SK-N-SH treated with all-trans-retinoic acid at 6 μM for 48 hours (cell line): ENCODE measurements at regions not wholly inside any gene's neighbourhood (a gene's known extent, or its start where the extent isn't known, plus 50 kb on each side); places are given as distances from the start of the nearest gene placed in this dataset.

Source experiments
- ATAC-seq: fragments of 200-7000 bp; cut with Tn5 transposase; 3 replicates; pipeline ENCODE4 v1.9.1; 2020; ENCODE audit warnings: mild to moderate bottlenecking, moderate library complexity
- ARNTL ChIP-seq: fragments of 450-650 bp; formaldehyde crosslinking; IDR thresholded peaks from 2 replicates; pipeline ENCODE4 v1.5.0; 2020; ENCODE audit warnings: low read depth, mild to moderate bottlenecking, moderate library complexity, borderline replicate concordance
- BACH2 ChIP-seq: fragments of 250-450 bp; sonication (Bioruptor Pico); IDR thresholded peaks from 2 replicates; pipeline ENCODE4 v1.9.0; 2021; ENCODE audit warnings: mild to moderate bottlenecking, borderline replicate concordance
- CREB5 ChIP-seq: fragments of 250-450 bp; sonication (Bioruptor Pico); IDR thresholded peaks from 2 replicates; pipeline ENCODE4 v1.5.1; 2020; ENCODE audit warnings: low read depth, mild to moderate bottlenecking, moderate library complexity
- CSDC2 ChIP-seq: fragments of 250-450 bp; sonication (Bioruptor Pico); IDR thresholded peaks from 2 replicates; pipeline ENCODE4 v1.5.0; 2020; ENCODE audit warnings: mild to moderate bottlenecking, moderate library complexity
- CSRNP3 ChIP-seq: fragments of 250-450 bp; sonication (Bioruptor Pico); IDR thresholded peaks from 2 replicates; pipeline ENCODE4 v1.5.1; 2021; ENCODE audit warnings: mild to moderate bottlenecking, moderate library complexity
- ESRRG ChIP-seq: fragments of 250-450 bp; sonication (Bioruptor Pico); IDR thresholded peaks from 2 replicates; pipeline ENCODE4 v1.6.1; 2021; ENCODE audit warnings: mild to moderate bottlenecking
- GLIS3 ChIP-seq: fragments of 250-450 bp; sonication (Bioruptor Pico); IDR thresholded peaks from 2 replicates; pipeline ENCODE4 v1.5.0; 2020; ENCODE audit warnings: mild to moderate bottlenecking, moderate library complexity
- ISL1 ChIP-seq: fragments of 250-450 bp; sonication (Bioruptor Pico); IDR thresholded peaks from 2 replicates; pipeline ENCODE4 v2.1.2; 2022; ENCODE audit warnings: mild to moderate bottlenecking, moderate library complexity
- OSR1 ChIP-seq: fragments of 250-450 bp; sonication (Bioruptor Pico); IDR thresholded peaks from 2 replicates; pipeline ENCODE4 v1.8.0; 2022; ENCODE audit warnings: moderate library complexity, mild to moderate bottlenecking, inconsistent platforms
- PATZ1 ChIP-seq: fragments of 250-450 bp; sonication (Bioruptor Pico); IDR thresholded peaks from 2 replicates; pipeline ENCODE4 v1.8.0; 2020; ENCODE audit warnings: mild to moderate bottlenecking, moderate library complexity, borderline replicate concordance
- POU6F1 ChIP-seq: fragments of 250-450 bp; sonication (Bioruptor Pico); IDR thresholded peaks from 2 replicates; pipeline ENCODE4 v1.8.0; 2021; ENCODE audit warnings: low read depth, mild to moderate bottlenecking, moderate library complexity, borderline replicate concordance
- PPARA ChIP-seq: fragments of 250-450 bp; sonication (Bioruptor Pico); IDR thresholded peaks from 2 replicates; pipeline ENCODE4 v1.5.0; 2020; ENCODE audit warnings: mild to moderate bottlenecking, borderline replicate concordance
- RARB ChIP-seq: fragments of 250-450 bp; sonication (Bioruptor Pico); IDR thresholded peaks from 2 replicates; pipeline ENCODE4 v1.8.0; 2021; ENCODE audit warnings: mild to moderate bottlenecking, moderate library complexity
- SNAI2 ChIP-seq: fragments of 250-450 bp; sonication (Bioruptor Pico); IDR thresholded peaks from 2 replicates; pipeline ENCODE4 v1.5.0; 2020; ENCODE audit warnings: mild to moderate bottlenecking, moderate library complexity
- TSHZ2 ChIP-seq: fragments of 250-450 bp; sonication (Bioruptor Pico); IDR thresholded peaks from 2 replicates; pipeline ENCODE4 v1.5.0; 2020; ENCODE audit warnings: mild to moderate bottlenecking, moderate library complexity
- ZC3H10 ChIP-seq: fragments of 250-450 bp; sonication (Bioruptor Pico); IDR thresholded peaks from 2 replicates; pipeline ENCODE4 v1.5.1; 2021; ENCODE audit warnings: mild to moderate bottlenecking, moderate library complexity
- ZFP30 ChIP-seq: fragments of 450-650 bp; formaldehyde crosslinking; IDR thresholded peaks from 2 replicates; pipeline ENCODE4 v1.5.0; 2022; ENCODE audit warnings: mild to moderate bottlenecking, moderate library complexity
- ZNF565 ChIP-seq: fragments of 450-650 bp; formaldehyde crosslinking; conservative IDR thresholded peaks from 2 replicates; pipeline ENCODE4 v1.5.0; 2020; ENCODE audit warnings: low read depth, mild to moderate bottlenecking, moderate library complexity

GRCh38 chr11:25408146-25408545, 911.3 kb downstream of the LUZP2 start:
- TF ChIP-seq BACH2 (no peak), CREB5 (no peak)
- no peak for ATAC-seq

- TF ChIP-seq ZNF565 (CRISPR knock-in tag) (no peak), PPARA (CRISPR knock-in tag) (no peak), POU6F1 (CRISPR knock-in tag) (no peak), CREB5 (no peak), ESRRG (CRISPR knock-in tag) (no peak)
- ATAC-seq, result no peak
Observed at GRCh38 chr11:25415793-25416192, 916.1 kb upstream of the ANO3 start.

GRCh38 chr11:25423436-25424199, 908.3 kb upstream of the ANO3 start:
- ATAC-seq, result peak; percentile 26; the same call in 1 of the 3 replicates
- TF ChIP-seq ZFP30 (no peak), OSR1 (CRISPR knock-in tag) (no peak), TSHZ2 (CRISPR knock-in tag) (no peak), GLIS3 (CRISPR knock-in tag) (no peak), BACH2 (no peak), RARB (CRISPR knock-in tag) (no peak), SNAI2 (CRISPR knock-in tag) (no peak), ISL1 (no peak; the same call in 1 of the 2 replicates), ZC3H10 (CRISPR knock-in tag) (no peak), PPARA (CRISPR knock-in tag) (no peak), PATZ1 (no peak), ESRRG (CRISPR knock-in tag) (no peak), ARNTL (CRISPR knock-in tag) (no peak), CSRNP3 (CRISPR knock-in tag) (no peak), CSDC2 (CRISPR knock-in tag) (no peak), ZNF565 (CRISPR knock-in tag) (no peak)
